Breast epithelium (tissue), 4 donors: ENCODE measurements at regions not wholly inside any gene's neighbourhood (a gene's known extent, or its start where the extent isn't known, plus 50 kb on each side); places are given as distances from the start of the nearest gene placed in this dataset.

Experiments
- DNase-seq, 2 donors: peaks; one replicate each; pipeline ENCODE4 v3.0.0-alpha.2; 2019; ENCODE audit warnings: low spot score in 2 of 2
- H3K27ac ChIP-seq, 2 donors: fragments of 200-600 bp; sonication (generic) in 1 of 2; one replicate each; pipeline ENCODE4 v1.5.1; 2016 to 2019; ENCODE audit warnings: mild to moderate bottlenecking in 1 of 2
- H3K27me3 ChIP-seq, 2 donors: fragments of 200-600 bp; sonication (generic) in 1 of 2; one replicate each; pipeline versions ENCODE4 v1.5.1 to v1.6.0; 2017 to 2019; ENCODE audit warnings: control low read depth in 1 of 2, mild to moderate bottlenecking in 1 of 2
- H3K36me3 ChIP-seq: fragments of 200-600 bp; one replicate; pipeline ENCODE4 v1.5.1; 2019
- H3K4me1 ChIP-seq, 2 donors: fragments of 200-600 bp; sonication (generic); one replicate each; pipeline ENCODE4 v1.5.1; 2016 to 2019; ENCODE audit warnings: control low read depth in 1 of 2
- H3K4me3 ChIP-seq, 3 donors: fragments of 200-600 bp; sonication (generic); 1 replicate in 2 of 3; 2 replicates in 1 of 3; pipeline ENCODE4 v1.5.1; 2016 to 2019; ENCODE audit warnings: mild to moderate bottlenecking in 3 of 3, moderate library complexity in 2 of 3
- H3K9me3 ChIP-seq, 2 donors: fragments of 200-600 bp; sonication (generic) in 1 of 2; one replicate each; pipeline ENCODE4 v1.5.1; 2016 to 2019; ENCODE audit warnings: control low read depth in 1 of 2
- POLR2A ChIP-seq: fragments of 450-650 bp; IDR thresholded peaks from one replicate; pipeline ENCODE4 v1.6.1; 2016; ENCODE audit warnings: antibody characterized with exemption, mild to moderate bottlenecking, moderate library complexity
- POLR2AphosphoS5 ChIP-seq, 3 donors: sonication (generic); formaldehyde crosslinking; IDR thresholded peaks; one replicate each; pipeline ENCODE4 v1.6.1; 2017; ENCODE audit warnings: antibody characterized with exemption in 3 of 3
- intact Hi-C: fragments of 100-400 bp; cut with DNase I; formaldehyde crosslinking; loops from one replicate; pipeline ENCODE4 v1.15.1; 2023; ENCODE audit warnings: low total_unique reads
- TF ChIP-seq, protein P1 (sequence below), 3 donors: fragments of 450-650 bp; IDR thresholded peaks; one replicate each; pipeline ENCODE4 v1.5.1; 2016 to 2017; ENCODE audit warnings: antibody characterized with exemption in 3 of 3, mild to moderate bottlenecking in 3 of 3, moderate library complexity in 3 of 3

DNA sequence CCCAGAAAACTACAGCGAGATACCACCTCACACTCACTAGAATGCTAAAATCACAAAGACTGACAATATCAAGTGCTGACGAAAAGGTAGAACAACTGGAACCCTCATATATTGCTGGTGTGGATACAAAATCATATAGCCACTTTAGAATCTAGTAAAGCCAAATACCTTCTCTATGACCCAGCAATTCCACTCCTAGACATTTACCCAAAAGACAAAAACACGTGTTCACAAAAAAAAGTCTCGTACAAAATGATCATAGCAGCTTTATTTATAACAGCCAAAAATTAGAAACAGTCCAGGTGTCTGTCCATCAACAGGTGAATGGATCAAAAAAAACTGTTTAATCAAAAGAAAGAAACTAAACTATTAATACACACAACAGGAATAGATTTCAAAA, 126.6 kb downstream of the ZFP36L2 start:
- Histone ChIP-seq H3K36me3 (no peaks in the 10 kb centered on the region), H3K4me1 (peaks cover 0 to 13% of the 10 kb centered on the region in 2 donors), H3K9me3 (no peaks in the 10 kb centered on the region), H3K4me3 (peak overlapping the region in 1 of 3 donors; percentile 52), H3K27me3 (no peaks in the 10 kb centered on the region), H3K27ac (peak overlapping the region in 1 of 2 donors; percentile 93)
- TF ChIP-seq POLR2A = no peak
- TF ChIP-seq, protein P1, sequence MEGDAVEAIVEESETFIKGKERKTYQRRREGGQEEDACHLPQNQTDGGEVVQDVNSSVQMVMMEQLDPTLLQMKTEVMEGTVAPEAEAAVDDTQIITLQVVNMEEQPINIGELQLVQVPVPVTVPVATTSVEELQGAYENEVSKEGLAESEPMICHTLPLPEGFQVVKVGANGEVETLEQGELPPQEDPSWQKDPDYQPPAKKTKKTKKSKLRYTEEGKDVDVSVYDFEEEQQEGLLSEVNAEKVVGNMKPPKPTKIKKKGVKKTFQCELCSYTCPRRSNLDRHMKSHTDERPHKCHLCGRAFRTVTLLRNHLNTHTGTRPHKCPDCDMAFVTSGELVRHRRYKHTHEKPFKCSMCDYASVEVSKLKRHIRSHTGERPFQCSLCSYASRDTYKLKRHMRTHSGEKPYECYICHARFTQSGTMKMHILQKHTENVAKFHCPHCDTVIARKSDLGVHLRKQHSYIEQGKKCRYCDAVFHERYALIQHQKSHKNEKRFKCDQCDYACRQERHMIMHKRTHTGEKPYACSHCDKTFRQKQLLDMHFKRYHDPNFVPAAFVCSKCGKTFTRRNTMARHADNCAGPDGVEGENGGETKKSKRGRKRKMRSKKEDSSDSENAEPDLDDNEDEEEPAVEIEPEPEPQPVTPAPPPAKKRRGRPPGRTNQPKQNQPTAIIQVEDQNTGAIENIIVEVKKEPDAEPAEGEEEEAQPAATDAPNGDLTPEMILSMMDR (IDR thresholded peaks at IDR 0.05) = no peak
- no peak for TF ChIP-seq POLR2AphosphoS5 (IDR thresholded peaks at IDR 0.05)
- no peak for DNase-seq
- intact Hi-C loops = no loop called here

DNA sequence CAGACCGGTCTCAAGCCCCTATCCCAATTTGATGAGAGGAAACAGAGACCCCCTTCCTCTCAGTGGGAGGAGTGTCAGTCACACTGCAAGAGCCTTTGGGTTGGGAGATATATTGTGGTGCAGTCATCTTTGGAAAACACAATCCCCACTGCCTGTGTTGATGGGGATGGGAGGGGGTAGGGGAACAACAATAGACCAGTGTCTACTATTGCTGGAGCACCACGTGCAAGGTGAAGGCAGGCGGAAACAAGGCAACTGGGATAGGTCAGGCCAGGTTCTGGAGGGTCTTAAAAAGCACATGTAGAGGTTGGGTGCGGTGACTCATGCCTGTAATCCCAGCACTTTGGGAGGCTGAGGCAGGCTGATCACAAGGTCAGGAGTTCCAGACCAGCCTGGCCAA, 127.9 kb downstream of the ZFP36L2 start:
- H3K27ac ChIP-seq = peak overlapping the region; percentile 41 to 64
- H3K27me3 ChIP-seq = no peaks in the 10 kb centered on the region
- intact Hi-C loops = no loop called here
- H3K4me1 ChIP-seq = peaks cover 0 to 13% of the 10 kb centered on the region in 2 donors
- no peak for DNase-seq
- no peak overlapping the region for H3K4me3 ChIP-seq
- H3K36me3 ChIP-seq = no peaks in the 10 kb centered on the region
- no peaks in the 10 kb centered on the region for H3K9me3 ChIP-seq
- TF ChIP-seq POLR2AphosphoS5 (IDR thresholded peaks at IDR 0.05) (no peak), POLR2A (no peak)
- TF ChIP-seq, protein P1 (IDR thresholded peaks at IDR 0.05) = no peak

DNA sequence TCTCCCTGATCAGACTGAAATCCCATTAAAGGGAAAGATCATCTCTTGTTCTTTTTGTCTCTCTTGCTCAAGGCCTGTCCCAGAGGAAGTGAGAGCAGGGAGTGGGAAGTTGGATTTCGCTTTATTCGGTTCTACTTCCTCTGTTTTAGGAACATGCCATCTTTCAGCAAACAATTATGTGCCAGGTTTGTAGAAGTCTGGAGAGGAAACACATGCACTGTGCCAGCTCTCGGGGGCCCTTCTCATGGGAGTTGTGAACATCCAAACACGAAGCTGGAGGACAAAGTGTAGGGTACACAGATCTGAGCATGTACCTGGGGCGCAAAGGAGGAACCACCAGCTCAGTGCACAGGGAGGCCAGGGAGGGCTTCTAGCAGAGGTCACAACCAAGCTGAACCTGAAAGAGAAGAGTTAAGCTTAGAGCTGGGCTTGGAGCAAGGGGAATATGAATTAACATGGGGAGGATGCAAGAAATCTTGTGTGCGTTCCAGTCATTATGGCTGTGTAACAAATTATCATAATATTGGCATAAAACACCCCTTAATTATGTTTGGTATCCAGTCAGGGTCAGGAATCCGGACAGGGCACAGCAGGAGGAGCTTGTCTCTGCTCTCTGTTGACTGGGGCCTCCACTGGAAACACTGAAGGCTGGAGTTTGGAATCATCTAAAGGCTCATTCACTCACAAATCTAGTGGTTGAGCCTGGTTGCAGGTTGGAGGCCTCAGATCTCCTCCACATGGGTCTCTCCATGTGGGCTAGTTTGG, 128.6 kb downstream of the ZFP36L2 start:
- no peak for DNase-seq
- Histone ChIP-seq H3K27me3 (no peaks in the 10 kb centered on the region), H3K36me3 (no peaks in the 10 kb centered on the region), H3K4me1 (peaks cover 0 to 13% of the 10 kb centered on the region in 2 donors), H3K4me3 (no peak overlapping the region), H3K9me3 (no peaks in the 10 kb centered on the region), H3K27ac (peak overlapping the region; percentile 41 to 64)
- TF ChIP-seq POLR2A (no peak), POLR2AphosphoS5 (IDR thresholded peaks at IDR 0.05) (no peak)
- TF ChIP-seq, protein P1 (IDR thresholded peaks at IDR 0.05) = no peak
- intact Hi-C loops = no loop called here

DNA sequence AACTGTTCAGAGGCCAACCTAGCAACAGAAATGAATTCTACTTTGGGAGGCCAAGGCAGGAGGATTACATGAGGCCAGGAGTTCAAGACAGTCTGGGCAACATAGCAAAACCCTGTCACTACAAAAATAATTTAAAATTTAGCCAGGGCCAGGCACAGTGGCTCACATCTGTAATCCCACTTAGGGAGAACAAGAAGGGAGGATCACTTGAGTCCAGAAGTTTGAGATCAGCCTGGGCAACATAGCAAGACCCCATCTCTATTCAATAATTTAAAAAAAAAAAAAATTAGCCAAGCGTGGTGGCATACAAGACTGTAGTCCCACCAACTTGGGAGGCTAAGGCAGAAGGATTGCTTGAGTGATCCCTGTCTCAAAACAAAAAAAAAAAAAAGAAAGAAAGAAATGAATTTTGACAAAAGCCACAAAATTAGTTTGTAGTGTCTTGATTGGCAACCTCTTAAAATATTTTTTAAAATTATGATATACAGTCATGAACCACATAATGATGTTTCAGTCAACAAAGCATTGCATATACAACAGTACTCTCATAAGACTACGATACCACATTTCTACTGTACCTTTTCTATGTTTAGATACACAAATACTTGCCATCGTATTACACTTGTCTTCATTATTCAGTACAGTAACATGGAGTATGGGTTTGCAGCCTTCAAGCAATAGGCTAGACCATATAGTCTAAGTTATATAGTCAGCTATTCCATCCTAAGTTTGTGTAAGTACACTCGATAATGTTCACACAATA, 130.7 kb downstream of the ZFP36L2 start:
- no peak for DNase-seq

More for the DNA sequence above, 130.7 kb downstream of the ZFP36L2 start:
- H3K9me3 ChIP-seq = peaks cover 3 to 5% of the 10 kb centered on the region in 2 donors
- intact Hi-C loops = no loop called here
- no peak overlapping the region for H3K27ac ChIP-seq
- no peaks in the 10 kb centered on the region for H3K4me1 ChIP-seq
- no peaks in the 10 kb centered on the region for H3K36me3 ChIP-seq
- TF ChIP-seq, protein P1 (IDR thresholded peaks at IDR 0.05) = no peak
- H3K4me3 ChIP-seq = no peak overlapping the region
- no peaks in the 10 kb centered on the region for H3K27me3 ChIP-seq
